GM06990 (cell line): ENCODE measurements at regions not wholly inside any gene's neighbourhood (a gene's known extent, or its start where the extent isn't known, plus 50 kb on each side); places are given as distances from the start of the nearest gene placed in this dataset.
"Not testable (repeated sequence)": the region's sequence is repeated elsewhere in the genome, so short reads cannot be mapped to it uniquely, and the experiment has no call there.

Experiments
- DNase-seq: peaks from one replicate; pipeline ENCODE4 v3.0.0-alpha.2; 2011; ENCODE audit not compliant: insufficient read length; ENCODE audit errors: extremely low read depth
- H3K27me3 ChIP-seq: replicated peaks from 2 replicates; pipeline ENCODE4 v1.6.0; 2011; ENCODE audit warnings: low read length; ENCODE audit not compliant: control insufficient read depth, insufficient read depth
- H3K36me3 ChIP-seq: 2 replicates; pipeline ENCODE4 v1.5.1; 2011; ENCODE audit warnings: low read length; ENCODE audit not compliant: control insufficient read depth, insufficient read depth
- H3K4me3 ChIP-seq: replicated peaks from 2 replicates; pipeline ENCODE4 v1.5.1; 2011; ENCODE audit warnings: low read depth, mild to moderate bottlenecking, control low read depth, low read length
- TF ChIP-seq, protein P1 (sequence below): IDR thresholded peaks from 2 replicates; pipeline ENCODE4 v1.5.1; 2011; ENCODE audit warnings: low read length, control low read depth, mild to moderate bottlenecking, inconsistent platforms; ENCODE audit not compliant: insufficient read depth, poor library complexity, severe bottlenecking

GRCh38 chr9:110130211-110130610 lies 77.7 kb downstream of the C9orf152 start:
- H3K27me3 ChIP-seq, result no peaks in the 10 kb centered on the region
- DNase-seq, result no peak
- H3K36me3 ChIP-seq, result no peaks in the 10 kb centered on the region; the same call in 1 of the 2 replicates
- TF ChIP-seq, protein P1, sequence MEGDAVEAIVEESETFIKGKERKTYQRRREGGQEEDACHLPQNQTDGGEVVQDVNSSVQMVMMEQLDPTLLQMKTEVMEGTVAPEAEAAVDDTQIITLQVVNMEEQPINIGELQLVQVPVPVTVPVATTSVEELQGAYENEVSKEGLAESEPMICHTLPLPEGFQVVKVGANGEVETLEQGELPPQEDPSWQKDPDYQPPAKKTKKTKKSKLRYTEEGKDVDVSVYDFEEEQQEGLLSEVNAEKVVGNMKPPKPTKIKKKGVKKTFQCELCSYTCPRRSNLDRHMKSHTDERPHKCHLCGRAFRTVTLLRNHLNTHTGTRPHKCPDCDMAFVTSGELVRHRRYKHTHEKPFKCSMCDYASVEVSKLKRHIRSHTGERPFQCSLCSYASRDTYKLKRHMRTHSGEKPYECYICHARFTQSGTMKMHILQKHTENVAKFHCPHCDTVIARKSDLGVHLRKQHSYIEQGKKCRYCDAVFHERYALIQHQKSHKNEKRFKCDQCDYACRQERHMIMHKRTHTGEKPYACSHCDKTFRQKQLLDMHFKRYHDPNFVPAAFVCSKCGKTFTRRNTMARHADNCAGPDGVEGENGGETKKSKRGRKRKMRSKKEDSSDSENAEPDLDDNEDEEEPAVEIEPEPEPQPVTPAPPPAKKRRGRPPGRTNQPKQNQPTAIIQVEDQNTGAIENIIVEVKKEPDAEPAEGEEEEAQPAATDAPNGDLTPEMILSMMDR, result no peak
- H3K4me3 ChIP-seq, result no peak overlapping the region

- H3K4me3 ChIP-seq, result no peak overlapping the region
- no peaks in the 10 kb centered on the region; the same call in 1 of the 2 replicates for H3K36me3 ChIP-seq
- DNase-seq, result no peak
- TF ChIP-seq, protein P1, result no peak
- H3K27me3 ChIP-seq, result no peaks in the 10 kb centered on the region
Measured at GRCh38 chr9:110130791-110131416, 77.1 kb downstream of the C9orf152 start.

DNA sequence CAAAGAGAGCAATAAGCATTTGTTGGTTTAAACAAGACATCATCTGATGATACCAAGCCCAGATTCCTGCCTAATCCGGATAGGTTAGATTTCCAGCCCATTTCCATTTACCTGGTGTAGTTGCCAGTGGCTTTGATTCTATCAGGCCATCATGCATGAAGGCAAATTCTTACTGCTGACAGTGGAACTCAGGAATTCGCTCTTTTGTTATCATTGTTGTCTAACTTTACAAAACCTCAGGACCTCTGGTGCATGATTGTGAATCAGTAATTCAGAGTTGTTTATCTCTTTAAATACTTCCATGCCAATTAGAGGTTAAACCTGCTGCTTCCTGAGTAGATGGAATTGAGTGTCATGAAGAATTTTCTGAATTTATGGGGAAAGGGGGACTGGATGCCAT lies 76.5 kb downstream of the C9orf152 start:
- TF ChIP-seq, protein P1, result no peak
- no peak for DNase-seq
- peaks cover 5% of the 10 kb centered on the region for H3K36me3 ChIP-seq
- no peak overlapping the region for H3K4me3 ChIP-seq
- no peaks in the 10 kb centered on the region for H3K27me3 ChIP-seq

DNA sequence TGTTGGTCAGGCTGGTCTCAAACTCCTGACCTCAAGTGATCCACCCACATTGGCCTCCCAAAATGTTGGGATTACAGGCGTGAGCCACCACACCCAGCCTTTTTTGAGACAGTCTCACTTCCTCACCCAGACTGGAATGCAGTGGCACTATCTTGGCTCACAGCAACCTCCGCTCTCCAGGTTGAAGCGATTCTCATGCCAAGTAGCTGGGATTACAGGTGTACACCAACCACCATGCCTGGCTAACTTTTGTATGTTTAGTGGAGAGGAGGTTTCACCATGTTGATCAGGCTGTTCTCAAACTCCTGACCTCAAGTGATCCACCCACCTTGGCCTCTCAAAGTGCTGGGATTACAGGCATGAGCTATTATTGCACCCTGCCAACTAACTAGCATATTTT lies 75.4 kb downstream of the C9orf152 start:
- H3K36me3 ChIP-seq, result peaks cover 13% of the 10 kb centered on the region
- DNase-seq, H3K4me3 ChIP-seq, H3K27me3 ChIP-seq: not testable (repeated sequence)

DNA sequence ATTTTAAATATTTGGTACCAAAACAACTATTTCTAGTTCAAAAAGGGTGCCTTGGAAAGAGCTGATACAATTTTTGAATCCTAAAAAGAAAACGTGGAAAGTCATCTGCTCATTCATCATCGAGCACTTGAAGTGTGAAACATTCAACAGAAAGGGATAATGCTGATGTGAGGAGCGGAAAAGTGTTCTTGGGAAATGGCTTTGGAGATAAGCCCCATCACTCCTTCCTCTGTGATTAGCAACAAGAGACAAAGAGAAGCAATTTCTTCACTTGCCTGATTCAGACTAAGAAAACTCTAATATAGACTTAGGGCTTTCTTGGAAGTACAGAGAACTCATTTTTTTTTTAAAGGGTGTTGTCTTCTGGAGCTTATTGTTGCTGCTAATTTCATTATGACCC lies 74.9 kb downstream of the C9orf152 start:
- H3K36me3 ChIP-seq, result peaks cover 17% of the 10 kb centered on the region
- TF ChIP-seq, protein P1, result no peak
- H3K4me3 ChIP-seq, result no peak overlapping the region
- DNase-seq, result no peak
- H3K27me3 ChIP-seq, result no peaks in the 10 kb centered on the region

- H3K27me3 ChIP-seq, result no peaks in the 10 kb centered on the region
- TF ChIP-seq, protein P1, result no peak
- H3K36me3 ChIP-seq, result peaks cover 21% of the 10 kb centered on the region
- DNase-seq, result no peak
- no peak overlapping the region for H3K4me3 ChIP-seq
Measured at GRCh38 chr9:110133608-110134210, 74.2 kb downstream of the C9orf152 start.
